Erythroblast (primary cell): ENCODE measurements at regions not wholly inside any gene's neighbourhood (a gene's known extent, or its start where the extent isn't known, plus 50 kb on each side); places are given as distances from the start of the nearest gene placed in this dataset.

ENCODE experiments used
- GATA1 ChIP-seq: IDR thresholded peaks from 2 replicates; pipeline ENCODE4 v1.6.1; 2011; ENCODE audit warnings: low read depth, mild to moderate bottlenecking, control low read depth, low read length, moderate library complexity
- POLR2A ChIP-seq: IDR thresholded peaks from 2 replicates; pipeline ENCODE4 v1.6.1; 2011; ENCODE audit warnings: mild to moderate bottlenecking, low read length

DNA sequence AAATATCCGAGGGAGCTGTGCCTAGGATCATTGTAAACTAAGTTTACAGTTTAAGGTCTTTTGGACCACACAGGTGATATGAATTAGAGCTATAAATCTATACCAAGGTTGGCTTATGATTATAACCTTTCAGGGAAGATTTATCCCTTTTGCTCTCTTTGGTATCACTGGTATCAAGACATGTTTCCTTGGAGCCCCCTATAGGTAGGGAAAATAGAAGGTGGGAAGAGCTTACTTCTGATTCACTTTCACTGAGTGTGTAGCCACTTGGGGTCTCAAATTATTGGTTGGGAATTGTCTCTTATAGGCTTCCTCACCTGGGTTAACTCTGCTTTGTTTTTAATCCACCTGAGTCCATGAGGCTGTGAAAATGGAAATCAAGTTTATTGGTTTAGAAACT lies 262.1 kb upstream of the NR3C2 start:
- no peak for TF ChIP-seq POLR2A
- no peak for TF ChIP-seq GATA1
